ENCODE measurements at regions not wholly inside any gene's neighbourhood (a gene's known extent, or its start where the extent isn't known, plus 50 kb on each side); places are given as distances from the start of the nearest gene placed in this dataset. TPM values are rescaled to one million over a fixed set of nuclear protein-coding genes. Genes with fewer than 3 reads are reported as not detected.
"Not testable (repeated sequence)": the region's sequence is repeated elsewhere in the genome, so short reads cannot be mapped to it uniquely, and the experiment has no call there.

- Histone ChIP-seq H3K4me1 (ENCODE audit: insufficient read depth) (no peaks in the 10 kb centered on the region), H3F3A (ENCODE audit: insufficient read depth) (no peaks in the 10 kb centered on the region), H2AFZ (no peak overlapping the region), H3K4me2 (ENCODE audit: unreplicated experiment) (no peak overlapping the region), H3K4me3 (no peak overlapping the region), H3K79me2 (ENCODE audit: insufficient read depth) (no peaks in the 10 kb centered on the region), H3K36me3 (ENCODE audit: low read depth) (no peaks in the 10 kb centered on the region), H3K9me3 (ENCODE audit: low read depth) (no peaks in the 10 kb centered on the region), H3K27me3 (replicated peaks; ENCODE audit: insufficient read depth) (no peaks in the 10 kb centered on the region), H3K9ac (no peak overlapping the region), H3K27ac (no peak overlapping the region), H4K20me1 (ENCODE audit: insufficient read depth) (no peaks in the 10 kb centered on the region), H3K9me2 (ENCODE audit: insufficient read depth) (no peaks in the 10 kb centered on the region)
- in situ Hi-C loops (cut with MboI), result no loop called here
- DNase-seq, result no peak
- TF ChIP-seq EZH2phosphoT487 (IDR thresholded peaks at IDR 0.05; ENCODE audit: insufficient read depth, low read depth) (no peak), EZH2 (IDR thresholded peaks at IDR 0.05; ENCODE audit: insufficient read depth, poor library complexity, severe bottlenecking) (no peak)
- 71 to 85% methylated on average over 3 of the region's 3 CpGs for WGBS, 2 experiments (ENCODE audit: low coverage in 1 of 2, low lambda C conversion rate in 2 of 2, missing lambda C conversion rate in 2 of 2)
Observed at GRCh38 chr4:100016191-100016590, 66.1 kb upstream of the H2AZ1 start.

GRCh38 chr4:100014616-100015015, 64.5 kb upstream of the H2AZ1 start:
- no peaks in the 10 kb centered on the region for H3K9me2 ChIP-seq (ENCODE audit: insufficient read depth)
- H3K9ac ChIP-seq, result no peak overlapping the region
- no peak overlapping the region for H3K4me2 ChIP-seq (ENCODE audit: unreplicated experiment)
- no peaks in the 10 kb centered on the region for H3K79me2 ChIP-seq (ENCODE audit: insufficient read depth)
- 61 to 68% methylated on average over 3 of the region's 3 CpGs for WGBS, 2 experiments (ENCODE audit: low coverage in 1 of 2, low lambda C conversion rate in 2 of 2, missing lambda C conversion rate in 2 of 2)
- in situ Hi-C loops (cut with MboI), result no loop called here
- no peak overlapping the region for H3K4me3 ChIP-seq
- H3K27me3 ChIP-seq (replicated peaks; ENCODE audit: insufficient read depth), result no peaks in the 10 kb centered on the region
- H3F3A ChIP-seq (ENCODE audit: insufficient read depth), result no peaks in the 10 kb centered on the region
- no peak for TF ChIP-seq EZH2phosphoT487 (IDR thresholded peaks at IDR 0.05; ENCODE audit: insufficient read depth, low read depth)
- TF ChIP-seq EZH2 (IDR thresholded peaks at IDR 0.05; ENCODE audit: insufficient read depth, poor library complexity, severe bottlenecking), result no peak
- no peaks in the 10 kb centered on the region for H3K36me3 ChIP-seq (ENCODE audit: low read depth)
- no peak overlapping the region for H3K27ac ChIP-seq
- no peaks in the 10 kb centered on the region for H3K9me3 ChIP-seq (ENCODE audit: low read depth)
- no peak overlapping the region for H2AFZ ChIP-seq
- no peak for DNase-seq
- H3K4me1 ChIP-seq (ENCODE audit: insufficient read depth), result no peaks in the 10 kb centered on the region
- H4K20me1 ChIP-seq (ENCODE audit: insufficient read depth), result no peaks in the 10 kb centered on the region

- H3K79me2 ChIP-seq (ENCODE audit: insufficient read depth), result no peaks in the 10 kb centered on the region
- no peaks in the 10 kb centered on the region for H3F3A ChIP-seq (ENCODE audit: insufficient read depth)
- TF ChIP-seq EZH2 (IDR thresholded peaks at IDR 0.05; ENCODE audit: insufficient read depth, poor library complexity, severe bottlenecking) (no peak), EZH2phosphoT487 (IDR thresholded peaks at IDR 0.05; ENCODE audit: insufficient read depth, low read depth) (no peak)
- no peaks in the 10 kb centered on the region for H3K27me3 ChIP-seq (replicated peaks; ENCODE audit: insufficient read depth)
- in situ Hi-C loops (cut with MboI), result no loop called here
- H4K20me1 ChIP-seq (ENCODE audit: insufficient read depth), result no peaks in the 10 kb centered on the region
- no peak for DNase-seq
- H3K36me3 ChIP-seq (ENCODE audit: low read depth), result no peaks in the 10 kb centered on the region
- H3K9me2 ChIP-seq (ENCODE audit: insufficient read depth), result no peaks in the 10 kb centered on the region
- H3K9me3 ChIP-seq (ENCODE audit: low read depth), result no peaks in the 10 kb centered on the region
- WGBS, 2 experiments (ENCODE audit: low coverage in 1 of 2, low lambda C conversion rate in 2 of 2, missing lambda C conversion rate in 2 of 2), result 39 to 44% methylated on average over 1 of the region's 1 CpG
- H2AFZ ChIP-seq, result no peak overlapping the region
- no peak overlapping the region for H3K27ac ChIP-seq
- H3K4me2 ChIP-seq (ENCODE audit: unreplicated experiment), result no peak overlapping the region
- H3K4me3 ChIP-seq, result no peak overlapping the region
- H3K4me1 ChIP-seq (ENCODE audit: insufficient read depth), result peaks cover 6% of the 10 kb centered on the region
- H3K9ac ChIP-seq, result no peak overlapping the region
Observed at GRCh38 chr4:100009490-100009889, 59.4 kb upstream of the H2AZ1 start.

- whole genome bisulfite sequencing, 2 experiments (ENCODE audit: low coverage in 1 of 2, low lambda C conversion rate in 2 of 2, missing lambda C conversion rate in 2 of 2), result 13 to 17% methylated on average over 1 of the region's 1 CpG
- H3K9me2 ChIP-seq (ENCODE audit: insufficient read depth), result no peaks in the 10 kb centered on the region
- no peak overlapping the region for H2AFZ ChIP-seq
- no peaks in the 10 kb centered on the region for H3K27me3 ChIP-seq (replicated peaks; ENCODE audit: insufficient read depth)
- no peaks in the 10 kb centered on the region for H3K36me3 ChIP-seq (ENCODE audit: low read depth)
- peaks cover 6% of the 10 kb centered on the region for H3K4me1 ChIP-seq (ENCODE audit: insufficient read depth)
- H3K27ac ChIP-seq, result peak overlapping the region; percentile 62
- no peaks in the 10 kb centered on the region for H3K9me3 ChIP-seq (ENCODE audit: low read depth)
- H3K9ac ChIP-seq, result no peak overlapping the region
- peak overlapping the region; percentile 2 for H3K4me2 ChIP-seq (ENCODE audit: unreplicated experiment)
- no peaks in the 10 kb centered on the region for H3K79me2 ChIP-seq (ENCODE audit: insufficient read depth)
- H4K20me1 ChIP-seq (ENCODE audit: insufficient read depth), result no peaks in the 10 kb centered on the region
- in situ Hi-C loops (cut with MboI), result no loop called here
- no peaks in the 10 kb centered on the region for H3F3A ChIP-seq (ENCODE audit: insufficient read depth)
- no peak for TF ChIP-seq EZH2phosphoT487 (IDR thresholded peaks at IDR 0.05; ENCODE audit: insufficient read depth, low read depth)
- no peak for TF ChIP-seq EZH2 (IDR thresholded peaks at IDR 0.05; ENCODE audit: insufficient read depth, poor library complexity, severe bottlenecking)
- H3K4me3 ChIP-seq, result no peak overlapping the region
- DNase-seq, result peak; percentile 89
Observed at GRCh38 chr4:100008048-100008447, 58.0 kb upstream of the H2AZ1 start.

GRCh38 chr4:100006161-100006560, 56.1 kb upstream of the H2AZ1 start:
- DNase-seq; H2AFZ ChIP-seq; H3K4me2 ChIP-seq (ENCODE audit: unreplicated experiment); H3K36me3 ChIP-seq (ENCODE audit: low read depth); H3K4me3 ChIP-seq; in situ Hi-C loops (cut with MboI); H3K27ac ChIP-seq; H3F3A ChIP-seq (ENCODE audit: insufficient read depth); H3K27me3 ChIP-seq (replicated peaks; ENCODE audit: insufficient read depth); H4K20me1 ChIP-seq (ENCODE audit: insufficient read depth); H3K9ac ChIP-seq; H3K9me3 ChIP-seq (ENCODE audit: low read depth); H3K79me2 ChIP-seq (ENCODE audit: insufficient read depth); H3K9me2 ChIP-seq (ENCODE audit: insufficient read depth); H3K4me1 ChIP-seq (ENCODE audit: insufficient read depth): not testable (repeated sequence)
- 92 to 96% methylated on average over 4 to 17 of the region's 23 CpGs for WGBS, 2 experiments (ENCODE audit: low coverage in 1 of 2, low lambda C conversion rate in 2 of 2, missing lambda C conversion rate in 2 of 2)

Small RNAs in the stretch of these regions (small RNA-seq; reads per million reads assigned to genes)
- gene DYNLL1P6 (ENCODE audit: low read depth, low replicate concordance), result not detected
